NCI-H82 treated with DMSO at 0.1 percent for 48 hours (cell line): ENCODE measurements at regions not wholly inside any gene's neighbourhood (a gene's known extent, or its start where the extent isn't known, plus 50 kb on each side); places are given as distances from the start of the nearest gene placed in this dataset.

Source experiments
- DNase-seq: peaks from one replicate; lab custom pipeline; 2025; ENCODE audit not compliant: unreplicated experiment; lab: John Stamatoyannopoulos, UW

DNA sequence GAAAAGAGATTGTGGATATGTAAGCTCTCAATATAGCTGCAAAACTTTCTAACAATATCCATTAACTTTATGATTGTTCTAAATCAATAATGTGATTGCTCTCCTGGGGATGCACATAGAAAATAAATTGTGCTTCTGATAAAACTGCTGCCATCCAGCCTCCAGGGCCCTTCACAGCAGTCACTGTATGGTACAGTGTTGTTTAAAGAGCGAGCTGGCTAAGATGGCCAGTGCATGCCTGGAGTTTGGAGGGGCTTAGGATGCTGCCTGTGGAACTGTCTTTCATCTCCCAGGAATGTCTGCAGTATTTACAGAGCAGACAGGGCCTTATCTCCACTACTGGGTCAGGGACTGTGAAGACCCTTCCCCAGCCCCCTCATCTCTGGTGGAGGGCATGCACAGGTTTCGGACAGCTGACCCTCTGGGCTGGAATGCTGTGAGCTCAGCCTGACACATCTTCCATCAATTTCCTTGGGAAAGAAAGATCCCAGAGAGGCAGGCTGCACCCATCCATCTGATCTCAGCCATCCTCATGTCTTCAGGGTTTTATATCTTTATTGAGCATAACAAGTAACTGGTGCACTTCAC is 137.0 kb downstream of the PLPP3 start:
- no peak for DNase-seq

DNA sequence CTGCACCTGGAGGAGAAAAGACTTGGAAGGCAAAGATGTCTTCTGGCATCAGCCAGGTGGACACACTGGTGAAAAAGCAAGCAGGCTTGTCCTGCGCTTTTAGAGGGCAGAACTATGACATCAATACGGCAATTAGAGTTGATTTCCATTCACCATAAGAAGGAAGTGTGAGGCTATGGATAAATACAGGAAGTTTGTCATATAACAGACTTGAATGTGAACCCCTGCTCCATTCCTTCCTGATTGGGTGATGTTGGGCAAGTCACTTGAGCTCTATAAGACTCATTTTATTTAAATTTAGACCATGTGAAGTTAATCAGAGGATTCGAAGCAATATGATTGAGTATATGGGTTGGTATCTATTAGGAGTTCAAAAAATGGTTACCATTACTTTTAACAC is 137.8 kb downstream of the PLPP3 start:
- DNase-seq = no peak

DNA sequence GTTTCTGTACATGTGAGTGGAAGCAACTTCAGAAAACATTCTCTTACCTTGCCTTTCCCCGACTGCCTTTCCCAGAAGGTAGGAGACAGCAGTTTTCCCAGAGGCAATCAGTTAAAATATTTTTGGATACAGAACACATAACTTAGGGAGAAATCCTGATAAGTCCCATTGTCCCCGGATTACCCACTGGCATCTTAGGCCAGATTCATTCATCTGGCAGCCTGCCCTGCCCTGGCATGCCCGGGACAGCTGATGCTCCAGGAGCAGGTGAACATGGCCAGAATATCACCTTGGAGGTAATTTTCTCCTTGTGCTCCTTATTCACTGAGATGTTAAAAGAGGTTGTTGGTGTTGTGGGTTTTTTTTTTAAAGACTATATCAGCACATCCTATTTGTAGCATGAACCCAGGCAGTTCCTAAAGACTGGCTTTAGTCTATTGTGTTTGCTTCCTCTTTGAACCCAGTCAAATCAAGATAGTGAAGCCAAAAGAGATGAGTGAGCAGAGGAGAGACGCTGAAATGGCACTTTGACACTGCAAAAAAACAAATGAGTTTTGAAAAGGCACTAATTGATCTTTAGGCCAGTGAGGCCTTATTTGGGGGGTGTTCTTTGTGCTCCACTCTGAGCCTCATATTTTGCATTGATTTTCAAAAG is 139.6 kb downstream of the PLPP3 start:
- DNase-seq = no peak

DNA sequence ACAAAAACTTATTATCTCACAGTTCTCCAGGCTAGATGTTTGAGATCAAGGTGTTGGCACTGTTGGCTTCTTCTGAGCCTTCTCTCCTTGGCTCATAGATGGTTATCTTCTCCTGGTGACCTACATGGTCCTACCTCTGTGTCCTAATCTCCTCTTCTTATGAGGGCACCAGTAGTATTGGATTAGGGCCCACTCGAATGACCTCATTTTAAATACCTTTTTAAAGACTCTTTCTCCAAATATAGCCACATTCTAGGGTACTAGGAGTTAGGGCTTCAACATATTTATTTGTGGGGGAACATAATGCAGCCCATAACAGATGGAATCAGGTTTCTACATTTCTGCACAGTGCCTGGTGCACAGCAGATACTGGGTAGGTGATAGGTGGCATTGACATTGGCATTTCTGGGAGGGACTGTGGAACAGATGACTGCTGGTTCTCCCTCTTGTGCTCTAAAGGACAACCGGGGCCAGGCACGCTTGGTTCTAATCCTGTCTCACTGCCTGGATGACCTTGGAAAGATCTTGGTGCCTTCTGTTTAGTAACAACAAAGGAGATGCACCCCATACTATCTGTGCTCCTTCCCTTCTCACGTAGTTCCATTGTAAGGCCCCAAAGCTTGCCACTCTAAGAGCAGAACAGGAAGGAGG is 140.3 kb downstream of the PLPP3 start:
- DNase-seq = no peak

DNA sequence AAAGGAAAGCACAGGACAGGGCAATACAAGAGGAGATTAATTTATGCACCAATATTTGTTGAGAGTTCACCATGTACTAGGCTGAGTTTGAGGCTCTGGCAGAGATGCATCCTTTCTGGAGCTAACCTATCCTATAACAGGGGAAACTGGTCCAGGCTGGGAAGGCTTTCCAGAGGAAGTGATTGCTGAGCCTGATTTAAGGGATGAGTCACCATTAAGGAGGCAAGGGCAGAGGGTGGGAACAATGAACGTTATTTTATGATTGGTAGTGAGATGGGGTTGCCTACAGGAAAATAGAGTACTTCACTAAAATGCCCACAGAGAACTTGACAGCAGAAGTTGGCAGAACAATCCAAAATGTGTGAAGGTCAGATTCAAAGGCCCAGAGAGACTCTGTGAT is 141.4 kb downstream of the PLPP3 start:
- DNase-seq = no peak

DNA sequence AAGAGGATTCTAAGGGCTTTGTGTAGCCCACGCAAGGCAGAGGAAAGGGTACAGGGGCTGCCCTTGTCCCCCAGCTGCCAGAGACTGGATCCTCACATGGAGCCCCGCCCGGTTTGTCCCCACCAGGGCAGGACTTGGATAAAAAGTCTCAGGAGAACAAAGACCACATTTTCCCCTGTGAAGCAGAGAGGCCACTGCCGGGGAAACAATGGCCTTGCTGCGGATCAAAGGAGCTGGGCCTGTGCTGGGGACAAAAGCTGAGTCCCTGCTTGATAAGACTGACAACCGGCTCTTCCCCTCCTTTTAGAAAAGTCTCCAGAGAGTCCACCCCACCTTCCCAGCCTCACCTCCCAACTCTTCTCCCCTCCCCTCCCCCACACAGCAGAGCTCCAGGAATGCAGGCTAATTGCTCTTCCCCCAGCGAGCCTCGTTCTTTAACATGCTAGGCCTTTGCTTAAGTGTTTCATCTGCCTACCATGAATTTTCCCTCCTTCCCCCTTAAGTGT is 142.4 kb downstream of the PLPP3 start:
- DNase-seq = no peak

DNA sequence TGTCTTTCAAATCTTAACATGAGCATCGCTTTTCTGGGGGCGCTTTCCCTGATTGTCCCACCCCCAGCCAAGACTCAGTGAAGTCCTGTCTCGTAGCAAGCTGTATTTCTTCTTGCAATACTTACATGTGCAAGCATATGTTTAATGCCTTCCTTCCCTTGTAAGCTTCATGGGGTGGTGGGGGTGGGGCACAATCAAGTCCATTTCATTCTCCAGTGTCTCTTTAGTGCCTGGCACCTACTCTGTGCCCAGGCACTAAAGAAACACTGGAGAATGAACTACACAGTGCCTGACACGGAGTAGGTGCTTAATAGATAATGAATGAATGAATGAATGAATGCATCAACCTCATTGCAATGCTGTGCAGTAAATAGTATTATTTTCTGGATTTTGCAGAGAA is 143.1 kb downstream of the PLPP3 start:
- DNase-seq = no peak

DNA sequence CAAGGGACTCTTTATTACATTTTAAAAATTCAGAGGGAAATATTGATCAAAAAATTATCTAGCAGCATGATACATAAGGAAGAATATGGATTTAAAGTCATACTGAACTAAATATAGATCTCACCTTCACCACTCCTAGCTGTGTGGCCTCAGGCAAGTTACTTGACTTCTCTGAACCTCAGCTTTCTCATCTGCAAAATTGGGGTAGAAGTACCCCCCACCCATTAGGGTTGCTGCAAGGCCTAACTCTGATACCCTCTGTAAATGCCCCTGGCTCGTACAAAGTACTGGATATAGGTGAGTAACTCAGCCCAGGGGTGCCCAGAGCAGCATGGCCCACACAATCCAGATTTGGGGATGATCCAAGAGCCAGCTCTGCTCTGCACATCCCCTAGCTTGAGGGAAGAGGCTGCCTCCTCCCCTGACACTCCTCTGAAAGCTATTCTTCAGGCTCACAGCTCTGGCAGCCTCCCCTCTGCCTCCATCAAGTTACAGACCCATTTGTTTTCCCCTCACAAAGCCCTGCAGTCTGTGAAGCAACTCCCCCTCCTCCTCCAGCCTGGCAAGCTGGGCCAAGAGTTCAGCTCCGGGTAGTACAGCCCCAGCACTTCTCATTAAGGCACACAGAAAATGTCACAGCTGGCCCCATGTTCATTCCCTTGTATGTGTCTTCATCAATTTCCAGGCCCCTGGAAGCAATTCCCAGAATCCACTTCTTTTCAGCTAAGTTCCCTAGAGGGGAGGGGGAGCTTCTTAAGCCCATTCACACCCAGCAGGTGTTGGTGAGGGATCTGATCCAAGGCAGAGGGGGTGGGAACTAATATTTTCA is 143.7 kb downstream of the PLPP3 start:
- DNase-seq = peak; percentile 70

DNA sequence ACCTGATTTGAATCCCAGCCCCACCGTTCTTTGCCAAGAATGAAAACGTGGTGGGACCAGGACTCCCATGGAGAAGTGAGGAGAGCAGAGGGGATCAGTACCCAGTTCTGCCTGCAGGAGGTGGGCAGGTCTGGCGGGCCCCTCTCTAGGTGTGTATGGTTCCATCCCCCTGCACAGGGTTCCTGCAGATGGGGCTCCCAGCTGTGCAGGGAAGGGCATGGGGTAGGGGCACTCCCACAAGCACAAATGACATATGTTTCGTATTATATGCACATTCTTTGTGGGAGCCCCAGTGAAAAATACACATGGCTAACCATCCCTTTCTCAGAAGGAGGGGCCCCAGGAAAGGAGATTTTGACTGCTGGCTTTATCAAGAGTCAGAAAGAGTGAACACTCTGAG is 144.6 kb downstream of the PLPP3 start:
- no peak for DNase-seq

DNA sequence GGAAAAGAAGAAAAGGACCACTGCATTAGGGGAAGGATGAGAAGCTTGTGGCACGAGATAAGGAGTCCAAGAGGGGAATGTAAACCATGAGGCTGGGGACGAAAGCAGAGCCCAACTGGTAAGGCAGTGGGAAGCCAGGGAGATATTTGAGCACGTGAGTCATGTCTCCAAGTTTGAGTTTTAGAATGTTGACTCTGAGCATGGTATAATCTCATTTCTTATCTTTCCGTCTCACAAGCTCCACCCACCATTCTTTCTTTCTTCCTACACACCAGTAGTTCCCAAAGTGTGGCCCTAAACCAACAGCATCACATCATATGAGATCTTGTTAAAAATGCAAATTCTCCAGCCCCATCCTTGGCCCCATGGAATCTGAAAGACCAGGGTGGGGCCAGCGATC is 145.3 kb downstream of the PLPP3 start:
- DNase-seq = no peak

DNA sequence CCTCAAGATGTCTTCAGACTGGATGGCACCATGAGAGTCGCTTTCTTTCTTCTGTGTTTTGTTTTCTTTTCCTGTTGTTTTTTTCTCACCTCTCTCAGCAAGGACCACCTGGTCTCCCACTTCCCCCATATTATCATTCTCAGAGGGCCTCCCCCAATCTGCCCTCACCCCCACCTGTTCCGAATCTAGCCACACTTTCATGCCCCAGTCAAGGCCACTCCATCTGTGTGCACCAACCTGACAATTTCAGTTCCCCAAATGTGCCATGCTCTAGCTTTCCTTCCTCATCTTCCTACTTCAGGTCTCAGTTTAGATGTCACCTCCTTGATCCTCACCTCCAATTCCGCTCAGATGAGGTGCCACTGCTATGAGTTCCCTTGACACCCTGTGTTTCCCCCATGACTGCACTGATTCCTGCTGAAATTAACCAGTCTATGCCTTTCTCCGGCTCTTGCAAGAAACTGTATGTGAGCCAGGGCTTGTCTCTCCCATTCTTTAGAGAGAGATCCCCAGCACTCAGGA is 146.2 kb downstream of the PLPP3 start:
- no peak for DNase-seq

DNA sequence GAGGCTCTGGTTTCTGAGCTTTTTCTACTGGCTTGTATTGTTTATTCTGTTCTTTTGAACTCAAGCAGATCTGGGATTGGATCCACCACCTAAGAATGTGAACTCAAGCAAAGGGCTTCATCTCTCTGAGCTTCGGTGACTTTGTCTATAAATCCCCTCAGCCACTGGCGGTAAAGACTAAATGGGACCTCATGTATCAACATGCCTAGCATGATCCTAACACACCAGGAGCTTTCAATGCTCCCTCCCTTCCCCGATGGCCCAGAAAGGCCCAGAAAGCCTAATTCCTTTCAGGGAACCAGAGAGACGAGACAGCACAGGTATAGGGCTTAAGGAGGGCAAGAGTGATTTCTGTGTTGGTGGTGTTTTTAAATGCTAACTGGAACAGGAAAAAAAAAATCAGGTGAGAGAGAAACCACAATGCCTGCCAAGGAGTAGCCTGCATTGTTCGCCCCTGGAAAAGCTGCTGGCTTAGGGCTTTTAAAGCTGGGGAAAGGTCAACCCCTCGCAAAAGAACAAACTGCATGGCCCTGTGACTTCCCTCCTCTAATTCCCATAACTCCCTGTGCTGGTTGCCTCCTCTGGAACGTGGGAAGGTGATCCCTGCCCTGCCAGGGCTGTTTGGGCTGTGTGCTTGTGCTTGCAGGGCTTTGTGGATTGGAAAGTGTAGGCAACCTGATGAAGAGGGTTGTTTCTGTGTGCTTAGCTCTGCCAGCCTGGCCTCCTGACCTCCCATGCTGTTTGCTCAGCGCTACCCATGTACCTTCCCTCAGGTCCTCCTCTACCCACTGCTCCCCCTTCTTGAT is 147.0 kb downstream of the PLPP3 start:
- DNase-seq = no peak

DNA sequence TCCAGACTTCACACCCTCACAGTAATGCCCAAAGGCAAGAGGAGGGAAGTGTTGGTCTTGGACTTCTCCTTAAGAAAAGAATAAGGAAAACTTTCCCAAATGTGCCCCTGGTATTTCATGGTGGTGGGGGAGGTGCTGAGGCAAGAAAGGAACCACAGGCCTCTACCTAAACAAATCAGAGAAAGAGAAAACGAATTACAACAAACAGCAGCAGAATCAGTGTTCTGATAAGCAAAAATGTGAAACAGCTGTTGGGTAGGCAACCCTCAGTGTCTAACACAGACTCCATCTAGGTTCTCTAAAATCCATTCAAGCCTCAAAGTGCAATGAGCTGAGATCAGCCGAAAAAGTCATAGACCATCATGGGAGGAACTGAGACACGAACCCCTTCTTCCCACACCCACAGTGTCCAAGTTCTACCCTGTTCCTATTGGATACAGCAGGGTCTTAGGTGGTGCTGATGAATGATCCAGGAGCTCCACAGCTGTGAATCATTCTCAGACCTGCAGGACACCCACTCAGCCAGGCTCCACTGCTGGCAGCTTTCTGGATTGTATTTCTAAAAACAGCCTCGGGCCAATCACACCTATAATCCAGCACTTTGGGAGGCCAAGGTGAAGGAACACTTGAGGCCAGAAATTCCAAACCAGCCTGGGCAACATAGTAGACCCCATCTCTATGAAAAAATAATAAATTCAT is 149.1 kb downstream of the PLPP3 start:
- DNase-seq = no peak

DNA sequence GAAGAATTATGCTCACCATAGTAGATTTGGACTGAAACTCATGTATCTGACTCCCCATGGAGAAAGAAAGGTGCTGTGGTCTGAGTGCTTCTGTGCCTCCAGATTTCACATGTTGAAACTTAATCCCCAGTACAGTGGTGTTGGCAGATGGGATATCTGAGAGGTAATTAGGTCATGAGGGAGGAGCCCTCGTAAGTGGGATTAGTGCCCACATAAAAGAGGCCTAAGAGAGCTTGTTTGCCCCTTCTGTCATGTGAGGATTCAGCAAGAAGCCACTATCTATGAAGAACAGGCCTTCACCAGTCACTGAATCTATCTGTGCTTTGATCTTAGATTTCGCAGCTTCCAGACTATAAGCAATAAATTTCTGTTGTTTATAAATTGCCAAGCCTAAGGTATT is 150.1 kb downstream of the PLPP3 start:
- peak; percentile 97 for DNase-seq

DNA sequence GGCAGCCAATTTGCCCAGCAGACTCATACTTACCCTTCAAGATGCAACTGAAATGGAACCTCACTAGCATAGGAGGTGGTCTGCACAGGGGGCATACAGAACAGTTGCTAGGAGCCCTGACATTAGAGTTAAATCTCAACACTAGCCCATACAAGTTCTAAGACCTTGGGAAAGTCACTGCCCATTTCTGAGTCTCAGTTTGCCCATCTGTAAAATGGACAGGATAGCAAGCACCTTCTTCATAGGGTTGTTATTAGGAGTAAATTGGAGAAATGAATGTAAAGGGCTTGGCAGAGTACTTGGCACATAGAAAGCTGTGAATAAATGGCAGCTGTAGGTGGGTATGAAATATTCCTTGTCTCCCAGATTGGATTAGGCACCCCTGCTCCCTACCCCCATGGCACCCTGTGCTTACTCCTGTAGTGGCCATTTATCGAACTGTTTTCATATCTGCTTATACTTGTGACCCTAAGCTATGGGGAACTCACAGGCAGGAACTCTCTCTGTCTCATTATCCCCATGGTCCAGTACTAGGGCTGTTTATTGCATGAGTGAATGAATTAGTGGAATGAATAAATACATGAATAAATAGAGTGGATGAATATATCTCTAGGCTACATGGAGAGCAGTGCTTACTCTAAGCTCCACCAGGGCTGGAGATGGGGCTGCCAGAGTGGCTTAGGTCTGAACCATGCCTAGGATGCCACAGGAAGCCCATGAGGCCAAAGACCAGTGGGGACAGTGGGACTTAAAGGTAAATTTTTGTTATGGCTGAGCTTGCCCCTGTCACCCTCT is 152.6 kb downstream of the PLPP3 start:
- no peak for DNase-seq

DNA sequence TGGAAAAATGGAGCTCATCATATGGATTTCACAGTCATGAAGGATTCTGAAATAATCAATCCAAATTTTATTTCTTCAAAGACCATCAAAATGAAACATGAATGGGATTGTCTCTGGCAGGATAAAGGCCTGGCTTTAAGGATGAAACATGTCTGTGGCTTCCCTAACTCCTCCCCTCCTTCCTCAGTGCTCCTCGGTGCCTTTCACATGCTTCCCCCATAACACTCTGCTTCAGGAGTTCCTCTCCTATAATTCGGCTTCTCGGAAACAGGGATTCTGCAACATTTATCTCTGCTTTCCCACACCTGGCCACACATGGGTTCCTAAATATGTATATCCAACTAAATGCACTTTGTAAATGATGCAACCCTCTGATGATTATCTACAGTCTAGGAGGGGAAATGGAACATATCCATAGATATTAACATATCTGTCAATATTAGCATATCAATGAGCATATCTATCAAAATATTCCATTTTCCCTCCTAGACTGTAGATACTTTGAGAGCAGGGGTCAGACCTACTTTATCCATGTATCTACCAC is 153.8 kb downstream of the PLPP3 start:
- no peak for DNase-seq

DNA sequence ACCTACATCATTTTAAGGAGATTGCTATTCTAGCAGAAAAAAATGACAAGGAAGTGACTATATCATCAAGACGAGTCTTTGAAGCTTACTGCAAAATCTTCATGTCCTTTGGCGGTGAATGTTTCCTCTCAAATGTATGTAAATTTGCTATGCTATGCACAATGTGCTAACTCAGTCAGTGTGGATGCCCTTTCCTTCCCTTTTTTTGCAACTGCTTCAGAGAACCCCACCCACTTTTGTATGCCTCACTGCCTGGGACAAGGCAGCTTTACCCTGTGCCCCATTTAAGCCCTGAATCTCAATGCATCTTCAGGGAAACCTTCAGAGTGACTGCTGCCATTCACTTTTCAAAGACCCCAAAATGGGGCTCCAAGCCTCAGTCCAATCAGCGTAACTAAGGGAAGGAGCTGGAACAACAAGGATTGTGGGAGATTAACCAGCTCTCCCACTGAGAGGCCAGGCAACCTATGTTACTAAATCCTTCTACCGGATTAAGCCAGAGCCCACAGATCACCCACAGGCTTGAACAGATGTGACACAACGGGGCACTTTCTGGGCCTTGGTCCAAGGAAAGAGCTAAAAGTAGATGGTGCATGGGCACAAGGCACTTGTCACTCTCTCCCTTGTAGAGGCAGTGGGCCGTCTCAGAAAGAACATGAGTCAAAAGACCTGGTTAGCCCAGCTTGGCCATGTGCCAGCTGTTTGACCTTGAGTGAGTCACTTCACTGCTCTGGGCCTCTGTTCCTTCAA is 154.4 kb downstream of the PLPP3 start:
- DNase-seq = peak; percentile 87

DNA sequence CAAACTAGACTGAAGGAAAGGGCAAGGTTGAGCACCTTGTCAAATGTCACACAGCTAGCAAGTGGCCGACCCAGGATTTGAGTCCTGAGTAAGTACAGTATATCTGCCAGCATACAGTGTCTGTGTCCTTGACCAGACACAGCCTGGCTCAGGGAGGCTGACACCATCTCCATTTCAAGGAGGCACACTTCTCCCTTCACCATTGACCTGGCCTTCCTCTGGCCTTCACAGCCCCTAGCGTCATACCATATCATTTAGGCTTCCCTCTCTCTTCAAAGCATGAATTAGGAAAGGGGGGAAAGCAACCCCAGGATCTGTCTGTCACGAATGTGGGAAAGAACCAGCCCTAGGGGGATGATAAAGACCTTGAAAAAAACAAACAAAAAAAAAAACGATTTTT is 155.6 kb downstream of the PLPP3 start:
- DNase-seq = no peak
